Fibroblast of peridontal ligament (primary cell): ENCODE measurements at regions not wholly inside any gene's neighbourhood (a gene's known extent, or its start where the extent isn't known, plus 50 kb on each side); places are given as distances from the start of the nearest gene placed in this dataset.
"Not testable (repeated sequence)": the region's sequence is repeated elsewhere in the genome, so short reads cannot be mapped to it uniquely, and the experiment has no call there.

Source experiments
- DNase-seq: peaks from one replicate; pipeline ENCODE4 v3.0.0-alpha.2; 2010; ENCODE audit errors: extremely low read depth

DNA sequence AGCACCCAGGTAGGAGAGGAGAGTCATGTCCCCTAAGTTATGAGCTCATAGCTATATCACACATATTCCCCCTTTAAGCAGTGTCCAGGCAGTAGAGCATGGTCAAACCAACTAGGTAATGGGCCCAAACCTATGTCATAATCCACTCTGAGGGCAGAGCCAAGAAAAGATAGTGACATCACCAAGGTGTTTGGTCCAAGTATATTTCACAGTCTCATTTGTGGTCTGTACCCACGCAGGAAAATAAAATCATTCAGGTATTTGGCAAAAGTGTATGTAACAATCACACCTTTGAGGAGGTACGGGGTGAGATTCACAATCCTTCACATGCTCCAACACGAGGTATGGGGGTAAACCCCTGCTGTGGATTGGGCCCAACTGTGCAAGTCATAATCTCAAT lies 2112.8 kb downstream of the TP53TG3F start:
- no peak for DNase-seq

DNA sequence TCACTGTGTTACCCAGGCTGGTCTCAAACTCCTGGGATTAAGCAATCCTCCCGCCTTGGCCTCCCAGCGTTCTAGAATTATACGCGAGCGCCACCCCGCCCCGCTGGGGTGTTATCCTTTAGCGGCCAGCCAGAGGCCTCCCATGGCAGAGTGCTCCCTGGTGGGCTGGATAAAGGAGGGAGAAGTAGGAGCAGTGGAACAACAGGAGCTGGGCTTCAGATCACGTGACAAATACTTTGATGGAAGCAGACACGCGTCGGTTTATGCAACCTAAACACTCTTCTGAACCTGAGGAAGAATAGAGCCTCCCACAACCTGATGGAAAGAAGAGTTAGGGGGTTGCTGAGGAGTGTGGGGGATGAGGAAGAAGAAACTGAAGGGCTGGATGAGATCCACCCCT lies 2114.0 kb downstream of the TP53TG3F start:
- no peak for DNase-seq

DNA sequence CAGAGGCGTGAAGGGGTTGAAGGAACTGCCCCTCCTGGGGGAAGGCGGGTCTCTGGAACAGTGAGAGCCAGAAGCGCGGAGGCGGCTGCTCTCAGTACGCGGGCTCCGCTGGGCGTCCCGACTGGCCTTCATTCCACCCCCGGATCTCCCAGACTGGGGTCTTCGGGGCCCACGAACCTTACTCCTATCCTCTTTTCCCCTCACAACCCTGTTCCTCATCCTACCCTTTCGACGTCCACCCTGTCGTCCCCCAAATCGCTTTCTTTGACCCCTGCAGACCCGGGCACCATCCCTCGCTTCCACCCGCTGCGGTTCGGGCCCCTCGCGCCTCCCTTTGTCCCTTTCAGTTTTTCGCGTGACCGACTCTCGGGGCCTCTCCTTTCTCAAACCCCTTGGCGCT lies 2114.6 kb downstream of the TP53TG3F start:
- no peak for DNase-seq

DNA sequence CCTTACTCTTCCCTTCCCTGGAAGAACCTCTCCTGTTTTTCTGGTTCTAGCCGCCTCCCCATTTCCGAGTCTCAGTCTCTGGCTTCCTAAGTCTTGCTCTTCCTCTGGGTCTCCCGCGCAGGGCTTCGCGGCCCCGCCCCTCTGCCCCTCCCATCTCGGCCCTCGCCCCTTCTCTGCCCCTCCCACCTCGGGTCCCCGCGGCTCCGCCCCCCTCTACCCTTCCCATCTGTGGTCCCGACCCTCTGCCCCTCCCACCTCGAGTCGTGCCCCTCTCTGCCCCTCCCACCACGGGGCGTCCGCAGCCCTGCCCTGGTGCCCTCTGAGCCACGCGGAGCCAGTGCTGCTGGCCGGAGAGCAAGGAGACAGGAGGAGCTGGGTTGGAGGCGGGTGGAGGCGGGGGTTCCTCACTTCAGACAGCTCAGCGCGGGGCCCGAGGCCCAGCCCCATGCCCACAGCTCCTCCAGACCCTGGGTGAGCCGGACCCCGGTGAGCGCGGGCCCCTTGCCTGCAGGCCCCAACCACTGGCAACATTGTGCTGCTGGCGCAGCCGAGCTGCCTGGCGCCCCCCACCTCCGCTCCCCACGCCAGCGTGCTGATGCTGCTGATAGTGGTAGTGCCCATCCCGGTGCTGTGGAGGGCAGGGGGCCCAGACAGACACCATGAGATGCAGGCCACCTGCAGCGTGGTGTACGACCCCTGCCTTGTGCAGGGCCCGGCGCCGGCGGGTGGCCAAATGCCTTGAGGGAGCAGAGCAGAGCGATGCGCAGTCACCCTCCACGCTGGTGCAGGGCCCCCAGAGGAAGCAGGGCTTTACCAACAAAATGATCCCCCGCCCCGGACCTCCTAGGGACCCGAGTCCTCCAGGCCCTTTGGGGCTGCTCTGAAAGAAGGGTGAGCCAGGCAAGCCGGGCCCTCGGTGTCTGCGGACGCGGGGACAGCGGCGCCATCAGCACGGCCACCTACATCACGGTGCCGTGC lies 2115.3 kb downstream of the TP53TG3F start:
- no peak for DNase-seq

DNA sequence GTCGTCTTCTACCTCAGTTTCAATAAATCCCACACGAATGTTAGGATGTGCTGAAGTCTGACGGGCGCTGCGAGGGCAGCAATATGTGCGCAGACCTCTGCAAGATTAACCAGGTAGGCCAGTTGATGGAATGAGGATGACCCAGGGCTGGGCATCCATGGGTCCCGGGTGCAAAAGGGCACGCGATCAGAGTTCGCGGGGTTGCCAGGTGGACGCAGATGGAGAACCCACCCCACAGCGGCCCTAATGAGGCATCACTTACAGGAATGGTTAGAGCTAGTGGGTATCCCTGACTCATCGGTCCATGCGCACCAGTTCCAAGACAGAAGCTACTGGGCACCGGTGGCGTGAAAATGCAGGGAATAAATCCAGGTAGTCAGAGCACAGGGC lies 2116.0 kb downstream of the TP53TG3F start:
- no peak for DNase-seq

DNA sequence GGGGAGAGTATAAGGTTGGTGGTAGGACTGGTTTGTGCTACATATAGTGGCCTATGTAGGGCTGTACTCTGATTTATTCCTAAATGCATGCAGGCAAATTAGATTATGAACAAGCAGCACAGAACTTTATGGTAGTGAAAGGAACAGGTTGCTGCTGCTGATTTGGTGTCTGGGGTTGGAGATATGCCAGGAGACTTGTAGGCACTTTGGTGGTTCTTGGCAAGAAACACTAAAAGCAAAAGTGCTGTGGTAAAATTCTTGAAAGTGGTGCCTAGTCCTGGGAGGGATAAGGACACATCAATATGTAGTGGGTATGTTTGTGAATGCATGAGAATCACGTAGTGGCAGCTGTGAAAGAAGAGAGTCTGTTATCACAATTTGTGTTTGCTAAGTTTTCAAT lies 2126.0 kb downstream of the TP53TG3F start:
- no peak for DNase-seq

DNA sequence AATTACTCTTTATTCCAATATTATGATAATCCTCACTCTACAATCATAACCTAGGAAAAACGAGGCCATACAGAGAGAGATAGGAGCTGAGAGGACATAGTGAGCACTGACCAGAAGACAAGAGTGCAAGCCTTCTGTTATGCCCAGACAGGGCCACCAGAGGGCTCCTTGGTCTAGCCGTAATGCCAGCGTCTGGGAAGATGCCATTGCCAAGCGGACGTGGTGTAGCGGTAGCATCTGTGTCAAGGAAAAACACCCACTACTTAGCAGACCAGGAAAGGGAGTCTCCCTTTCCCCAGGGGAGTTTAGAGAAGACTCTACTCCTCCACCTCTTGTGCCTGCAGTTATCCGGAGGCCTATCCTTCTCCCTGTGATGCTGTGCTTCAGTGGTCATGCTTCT lies 2131.5 kb downstream of the TP53TG3F start:
- DNase-seq: not testable (repeated sequence)

DNA sequence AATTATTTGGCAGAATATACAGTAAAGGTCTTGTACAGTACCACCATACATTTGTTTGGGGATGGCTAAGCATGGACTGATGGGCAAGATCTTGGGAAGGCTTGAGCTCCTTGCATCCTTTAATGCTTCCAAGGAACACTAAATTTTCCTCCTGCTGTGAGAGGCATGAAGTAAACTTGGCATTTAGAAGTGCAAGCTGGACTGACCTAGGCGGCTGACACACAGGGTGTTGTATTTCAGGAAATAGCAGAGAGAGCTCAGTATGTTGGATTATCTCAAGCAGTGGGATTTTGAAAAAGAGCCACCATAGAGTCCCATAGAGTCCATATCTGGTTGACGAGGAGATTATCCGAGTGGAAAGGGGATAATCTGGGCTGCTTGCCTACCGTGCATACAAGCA lies 2137.1 kb downstream of the TP53TG3F start:
- DNase-seq: no peak

DNA sequence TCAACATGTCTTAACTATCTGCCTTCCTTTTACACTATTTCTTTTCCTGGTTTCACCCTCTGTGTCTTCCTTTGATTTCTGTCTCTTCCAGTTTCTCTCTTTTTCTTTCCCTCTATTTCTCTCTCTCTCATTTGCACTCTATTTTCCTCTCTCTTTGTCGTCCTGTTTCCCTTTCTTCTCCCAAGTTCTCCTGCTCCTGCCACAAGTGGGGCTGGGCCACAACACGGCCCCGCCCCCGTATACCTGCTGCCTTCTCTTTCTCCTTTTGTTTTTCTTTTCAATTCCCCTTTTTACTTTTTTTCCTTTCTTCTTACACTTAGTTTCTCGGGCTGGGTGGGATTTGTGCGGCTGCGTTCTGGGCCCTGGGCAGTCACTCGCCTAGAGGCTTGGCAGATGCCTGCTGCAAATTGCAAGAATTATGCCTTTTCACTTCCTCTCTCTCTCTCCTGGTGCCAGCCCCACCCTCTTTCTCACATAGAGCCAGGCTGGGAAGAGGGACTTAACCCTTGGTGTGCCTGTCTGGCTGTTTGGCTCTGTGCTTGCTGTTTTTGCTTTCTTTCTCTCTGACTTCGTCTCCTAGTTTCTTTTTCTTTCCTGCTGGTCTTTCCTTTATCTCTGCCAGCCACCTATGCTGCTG lies 2139.4 kb downstream of the TP53TG3F start:
- DNase-seq: no peak

DNA sequence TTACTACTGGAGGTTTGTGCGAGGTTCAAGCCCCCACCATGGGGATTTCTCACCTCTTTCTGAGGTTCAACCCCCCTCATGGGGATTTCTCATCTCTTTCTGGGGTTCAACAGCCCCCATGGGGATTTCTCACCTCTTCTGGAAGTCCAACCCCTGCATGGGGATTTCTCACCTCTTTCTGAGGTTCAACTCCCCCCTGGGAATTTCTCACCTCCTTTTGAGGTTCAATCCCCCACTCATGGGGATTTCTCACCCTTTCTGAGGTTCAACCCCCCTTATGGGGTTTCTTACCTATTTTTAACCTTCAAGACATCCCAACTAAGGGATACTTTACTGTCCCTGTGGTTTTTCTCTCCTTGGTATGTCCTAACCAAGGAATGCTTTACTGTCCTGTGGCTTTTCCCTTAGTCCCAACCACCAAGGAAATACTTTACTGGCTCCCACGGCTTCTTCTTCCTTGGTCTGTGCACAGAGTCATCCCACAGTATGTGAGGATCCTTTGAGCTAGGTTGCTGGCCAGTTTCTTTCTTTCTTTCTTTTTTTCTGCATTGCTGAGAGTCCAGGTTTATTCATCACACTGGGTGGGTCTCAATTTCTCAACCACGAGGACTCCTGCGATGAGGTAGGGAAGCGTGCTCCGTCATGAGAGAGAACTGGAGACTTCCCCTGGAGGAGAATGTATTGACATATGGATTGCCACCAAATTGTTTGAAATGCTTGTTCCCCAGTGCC lies 2140.2 kb downstream of the TP53TG3F start:
- DNase-seq: no peak

DNA sequence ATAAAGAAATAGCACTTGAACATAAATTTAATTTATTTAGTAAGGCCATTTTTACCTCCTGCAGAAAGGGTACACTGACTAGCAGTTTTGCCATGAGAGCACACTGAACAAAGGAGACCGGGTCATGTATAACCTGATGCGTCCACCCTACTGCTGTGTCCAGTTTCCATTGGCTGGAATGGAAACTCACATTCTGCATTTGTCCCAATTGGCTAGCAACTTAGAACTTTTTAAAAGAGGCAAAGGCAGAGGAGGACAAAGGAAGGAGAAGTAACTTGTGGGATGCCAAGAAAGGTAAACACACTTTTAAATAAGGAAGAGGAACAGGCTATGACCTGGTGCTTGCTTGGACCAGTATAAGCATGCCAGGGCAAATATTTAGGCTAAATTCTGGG lies 2140.7 kb downstream of the TP53TG3F start:
- DNase-seq: not testable (repeated sequence)

DNA sequence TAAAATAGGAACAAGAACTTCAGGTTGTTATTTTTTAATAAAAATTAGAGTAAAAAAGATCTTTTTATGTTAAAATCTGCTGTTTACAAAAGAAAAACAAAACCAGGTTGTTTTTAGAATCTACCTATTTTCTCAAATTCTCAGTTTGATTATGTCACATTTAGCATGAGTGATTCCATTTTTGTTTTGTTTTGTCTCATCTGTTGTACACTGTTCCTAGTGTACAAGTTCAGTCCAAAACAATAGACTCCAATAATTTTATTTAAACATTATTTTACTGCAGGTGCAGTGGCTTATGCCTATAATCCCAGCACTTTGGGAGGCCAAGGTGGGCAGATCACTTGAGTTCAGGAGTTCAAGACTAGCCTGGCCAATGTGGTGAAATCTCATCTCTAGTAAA lies 2142.7 kb downstream of the TP53TG3F start:
- no peak for DNase-seq

DNA sequence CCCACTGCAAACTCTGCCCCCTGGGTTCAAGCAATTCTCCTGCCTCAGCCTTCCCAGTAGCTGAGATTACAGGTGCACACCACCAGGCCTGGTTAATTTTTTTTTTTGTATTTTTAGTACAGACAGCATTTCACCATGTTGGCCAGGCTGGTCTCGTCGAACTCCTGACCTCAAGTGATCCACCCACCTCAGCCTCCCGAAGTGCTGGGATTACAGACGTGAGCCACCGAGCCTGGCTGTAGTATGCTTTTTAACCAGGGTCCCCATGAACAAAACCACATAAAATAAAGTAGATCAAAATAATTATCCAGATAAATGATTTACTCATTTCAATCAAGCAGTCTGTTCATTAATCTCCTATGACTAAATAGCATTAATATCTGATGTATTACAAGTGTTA lies 2144.0 kb downstream of the TP53TG3F start:
- not testable (repeated sequence) for DNase-seq

DNA sequence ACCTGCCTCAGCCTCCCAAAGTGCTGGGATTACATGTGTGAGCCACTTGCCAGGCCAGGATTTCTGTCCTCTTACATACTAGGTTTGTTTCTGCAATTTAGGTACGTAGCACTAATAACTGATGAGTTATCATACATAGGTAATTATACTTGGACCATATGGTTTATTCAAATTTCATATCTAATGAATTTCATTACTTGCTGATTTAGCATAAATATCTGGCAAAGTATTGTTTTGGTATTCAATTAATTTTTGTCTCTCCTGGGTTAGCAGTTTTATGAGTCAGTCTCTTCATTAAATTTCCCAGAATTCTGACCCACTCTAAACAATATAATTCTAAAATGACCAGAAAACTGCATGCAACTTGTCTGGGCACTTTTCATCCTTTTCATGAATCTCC lies 2146.5 kb downstream of the TP53TG3F start:
- no peak for DNase-seq

DNA sequence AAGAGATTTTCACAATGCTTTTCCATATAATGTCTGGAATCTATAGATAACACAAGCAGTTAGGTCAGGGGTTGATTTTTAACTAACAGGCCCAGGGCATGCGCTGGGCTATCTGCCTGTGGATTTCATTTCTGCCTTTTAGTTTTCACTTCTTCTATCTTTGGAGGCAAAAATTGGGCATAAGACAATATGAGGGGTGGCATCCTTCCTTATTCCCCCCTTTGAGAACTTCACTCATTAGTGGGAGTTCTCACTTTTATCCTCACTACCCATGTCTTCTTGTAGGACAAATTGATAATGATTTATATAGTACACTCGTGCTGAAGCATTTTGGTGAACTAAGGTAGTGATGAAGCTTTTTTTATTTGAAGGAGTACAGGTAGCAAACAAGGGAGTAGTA lies 2155.5 kb downstream of the TP53TG3F start:
- peak; percentile 0 for DNase-seq

DNA sequence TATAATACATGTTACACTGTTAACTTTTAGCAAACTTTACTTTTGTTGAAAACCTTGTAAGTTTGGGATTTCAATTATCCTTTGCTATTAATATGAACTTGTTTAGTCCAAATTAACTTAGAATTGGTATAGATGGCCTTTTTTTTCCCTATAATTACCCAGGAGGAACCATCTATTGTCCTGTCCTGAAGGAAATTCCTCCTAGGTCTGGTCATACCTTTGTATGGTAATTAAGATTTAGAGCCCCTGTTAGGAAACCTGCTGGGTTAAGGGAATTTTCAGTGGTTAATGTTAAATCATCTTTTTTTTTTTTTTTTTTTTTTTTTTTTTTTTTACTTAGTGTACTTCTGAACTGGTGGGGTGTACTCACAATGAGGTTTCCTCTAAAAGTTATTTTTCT lies 2159.8 kb downstream of the TP53TG3F start:
- not testable (repeated sequence) for DNase-seq

DNA sequence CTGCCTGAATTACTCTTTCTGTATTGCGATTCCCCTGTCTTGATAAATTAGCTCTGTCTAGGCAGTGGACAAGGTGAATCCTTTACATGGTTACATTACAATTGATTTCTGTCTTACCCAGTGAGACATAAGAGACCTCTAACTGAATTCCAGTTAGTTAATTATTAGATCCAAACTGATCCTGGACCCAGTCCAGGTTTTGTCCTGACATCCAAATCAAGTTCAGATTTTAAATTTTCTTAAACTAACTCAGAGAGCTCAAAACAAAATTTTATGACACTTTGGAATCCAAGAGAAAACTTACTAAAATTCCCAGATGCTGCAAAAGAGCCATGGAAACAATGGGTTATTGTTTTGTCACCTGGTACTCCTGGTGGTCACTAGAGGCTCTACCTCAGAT lies 2166.6 kb downstream of the TP53TG3F start:
- DNase-seq: no peak

DNA sequence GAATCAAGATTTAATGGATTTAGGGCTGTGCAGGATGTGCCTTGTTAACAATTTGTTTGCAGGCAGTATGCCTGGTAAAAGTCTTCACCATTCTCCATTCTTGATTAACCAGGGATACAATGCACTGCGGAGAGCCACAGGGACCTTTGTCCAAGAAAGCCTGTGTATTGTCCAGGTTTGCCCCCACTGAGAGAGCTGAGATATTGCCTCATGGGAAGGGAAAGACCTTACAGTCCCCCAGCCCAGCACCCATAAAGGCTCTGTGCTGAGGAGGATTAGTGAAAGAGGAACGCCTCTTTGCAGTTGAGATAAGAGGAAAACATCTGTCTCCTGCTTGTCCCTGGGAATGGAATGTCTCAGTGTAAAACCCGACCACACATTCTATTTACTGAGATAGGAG lies 2169.6 kb downstream of the TP53TG3F start:
- no peak for DNase-seq

DNA sequence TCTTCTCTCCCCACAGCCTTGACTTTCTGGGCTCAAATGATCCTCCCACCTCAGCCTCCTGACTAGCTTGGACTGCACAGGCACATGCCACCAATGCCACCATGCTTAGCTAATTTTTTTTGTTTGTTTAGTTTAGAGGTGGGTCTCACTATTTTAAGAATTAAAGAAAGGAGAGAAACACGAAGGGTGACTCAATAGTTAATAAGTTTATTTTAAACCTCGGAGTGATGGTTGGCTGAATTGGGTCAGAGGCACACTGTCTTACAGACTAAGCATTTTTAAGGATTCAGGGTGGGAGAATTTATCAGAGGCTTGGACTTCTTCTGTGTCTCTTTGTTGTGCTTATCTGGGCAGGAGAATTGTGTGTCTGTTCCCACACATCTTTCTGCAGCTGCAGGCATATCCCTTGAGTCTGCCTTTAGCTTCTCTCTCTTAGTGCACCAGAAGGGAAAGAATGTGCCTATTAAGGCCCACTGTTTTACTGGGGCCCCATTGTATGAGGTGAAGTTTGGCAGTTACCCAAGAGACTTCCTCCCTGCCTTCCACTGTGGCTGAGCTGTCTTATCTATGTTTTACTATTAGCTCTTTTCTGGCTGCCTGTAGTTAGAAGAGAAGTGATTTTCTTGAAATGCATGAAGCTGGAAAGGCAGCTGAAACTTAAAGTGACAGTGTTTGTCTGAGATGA lies 2172.0 kb downstream of the TP53TG3F start:
- DNase-seq: no peak

DNA sequence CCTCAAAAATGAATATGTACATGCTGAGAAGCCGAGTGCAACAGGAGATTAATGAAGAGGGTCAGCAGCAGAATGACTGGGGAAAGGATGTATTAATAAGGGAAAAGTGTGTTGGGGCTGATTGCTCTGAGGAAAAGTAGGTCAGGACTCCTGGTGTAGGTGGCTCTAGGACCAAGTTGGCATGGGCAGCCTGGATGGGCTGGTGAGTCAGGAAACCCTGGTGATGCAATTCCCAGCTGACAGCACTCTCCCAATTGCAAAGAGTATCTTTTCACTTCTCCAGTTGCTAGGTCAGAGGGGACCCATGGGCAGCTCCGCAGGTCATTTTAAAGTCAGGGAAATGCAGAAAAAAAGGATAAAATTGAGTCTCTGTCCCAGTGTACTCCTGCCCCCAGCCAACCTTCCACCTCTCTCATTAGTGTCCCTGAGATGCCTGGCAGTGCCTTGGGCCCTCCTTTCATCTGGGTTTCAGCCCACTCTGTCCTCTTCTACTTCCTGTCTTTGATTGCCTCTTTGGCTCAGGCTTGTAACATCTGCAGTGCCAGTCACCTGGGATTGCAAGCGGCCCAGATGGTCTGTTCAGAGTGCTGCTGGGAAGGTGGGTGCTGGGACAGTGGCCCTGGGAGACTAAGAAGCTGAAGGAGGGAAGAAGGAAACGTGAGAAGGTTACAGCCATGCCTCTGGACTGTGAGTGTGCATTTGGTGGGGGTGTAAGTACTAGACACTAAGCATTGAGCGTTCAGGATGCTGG lies 2177.2 kb downstream of the TP53TG3F start:
- no peak for DNase-seq

DNA sequence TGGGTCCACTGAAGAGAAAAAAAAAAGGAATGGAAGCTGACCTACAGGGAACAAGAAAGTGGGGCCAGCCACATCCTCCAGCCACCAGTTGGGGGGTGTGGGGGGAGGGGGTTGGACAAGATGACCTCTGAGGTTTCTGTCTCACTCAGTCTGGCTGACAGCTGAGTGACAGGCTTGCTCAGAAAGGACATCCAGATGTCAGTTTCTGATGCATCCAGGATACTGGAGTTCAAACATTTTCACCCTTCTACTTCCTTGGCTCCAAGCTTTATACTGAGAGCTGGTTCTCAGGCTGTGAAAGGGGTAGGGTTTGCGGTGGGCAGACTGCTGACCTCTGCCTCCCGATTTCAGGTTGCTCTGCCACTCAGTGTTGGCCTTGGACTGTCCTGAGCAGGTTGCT lies 2178.3 kb downstream of the TP53TG3F start:
- DNase-seq: no peak
